GM18507 (cell line): ENCODE measurements at regions not wholly inside any gene's neighbourhood (a gene's known extent, or its start where the extent isn't known, plus 50 kb on each side); places are given as distances from the start of the nearest gene placed in this dataset.
"Not testable (repeated sequence)": the region's sequence is repeated elsewhere in the genome, so short reads cannot be mapped to it uniquely, and the experiment has no call there.

Source experiments
- DNase-seq: peaks from one replicate; pipeline ENCODE4 v3.0.0; 2011; ENCODE audit warnings: low read depth; ENCODE audit not compliant: insufficient read length; ENCODE audit errors: extremely low spot score
- FAIRE-seq: peaks from 2 replicates; lab custom pipeline; 2011; peaks lifted over from hg19 to GRCh38; lab: Jason Lieb, UNC

- FAIRE-seq (peak; percentile 39), DNase-seq (no peak)
These were observed 190.9 kb upstream of the ADGRL4 start for GRCh38 chr1:79197421-79197820.

DNA sequence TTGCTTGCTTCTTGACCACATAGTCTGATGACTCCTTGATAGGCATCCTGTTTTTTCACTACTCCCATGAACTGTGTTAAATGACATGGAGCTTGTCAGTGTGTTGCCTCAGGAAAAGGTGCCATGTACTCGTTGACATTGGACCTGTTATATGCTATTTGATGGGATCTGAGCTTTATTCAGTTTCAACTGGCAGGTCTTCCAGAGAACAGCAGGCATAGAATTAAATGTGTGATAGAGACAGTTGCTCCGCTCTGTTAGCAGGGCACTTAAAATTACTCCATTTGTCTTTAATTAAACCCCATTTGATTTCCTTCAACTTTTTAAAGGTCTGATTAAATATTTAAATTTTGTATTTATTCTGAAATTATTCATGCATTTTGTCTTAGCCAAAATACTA, 189.7 kb upstream of the ADGRL4 start:
- DNase-seq: no peak

DNA sequence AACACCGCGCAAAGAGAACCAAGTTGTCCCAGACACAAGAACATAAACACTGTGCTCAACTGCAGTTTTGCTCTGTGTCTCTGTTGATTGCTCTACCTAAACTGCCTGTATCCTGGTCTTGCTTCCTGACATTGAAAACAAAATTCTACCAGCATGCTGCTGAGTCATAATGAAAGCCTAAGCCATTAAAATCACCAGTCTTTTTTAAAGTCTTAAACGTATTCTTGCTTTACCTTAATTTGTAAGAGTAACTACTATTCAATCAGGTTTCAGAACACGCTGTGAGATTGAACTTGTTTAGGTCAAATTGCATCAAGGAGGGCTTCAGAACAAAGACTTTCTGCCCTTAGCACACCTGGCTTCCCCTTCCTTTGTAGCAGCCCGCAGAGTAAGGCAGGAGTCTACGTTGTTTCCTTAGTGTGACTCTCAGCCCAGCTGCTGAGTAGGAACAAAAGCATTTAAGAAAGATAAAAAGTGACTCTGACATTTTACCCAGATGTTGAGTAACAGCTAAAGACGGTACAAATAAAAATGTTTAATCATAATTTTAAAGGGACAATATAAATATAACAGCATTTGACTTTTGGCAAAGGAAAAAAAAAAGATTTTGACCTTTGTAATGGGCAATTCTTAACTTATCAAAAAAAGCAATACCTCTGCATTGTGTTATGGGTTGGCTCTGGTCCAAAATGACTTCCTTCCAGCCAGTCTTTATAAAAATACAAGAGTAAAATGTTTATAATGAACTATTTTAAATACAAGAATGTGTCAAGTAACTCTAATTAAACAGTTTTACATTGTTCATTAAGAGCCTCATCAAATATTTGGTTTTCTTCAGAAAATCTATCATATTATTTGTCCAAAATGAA, 186.9 kb upstream of the ADGRL4 start:
- DNase-seq (no peak), FAIRE-seq (peak; percentile 48)

More for the DNA sequence above, 189.7 kb upstream of the ADGRL4 start:
- FAIRE-seq: no peak

GRCh38 chr1:79190074-79190473, 183.5 kb upstream of the ADGRL4 start:
- peak; percentile 87 for FAIRE-seq
- DNase-seq: no peak

DNA sequence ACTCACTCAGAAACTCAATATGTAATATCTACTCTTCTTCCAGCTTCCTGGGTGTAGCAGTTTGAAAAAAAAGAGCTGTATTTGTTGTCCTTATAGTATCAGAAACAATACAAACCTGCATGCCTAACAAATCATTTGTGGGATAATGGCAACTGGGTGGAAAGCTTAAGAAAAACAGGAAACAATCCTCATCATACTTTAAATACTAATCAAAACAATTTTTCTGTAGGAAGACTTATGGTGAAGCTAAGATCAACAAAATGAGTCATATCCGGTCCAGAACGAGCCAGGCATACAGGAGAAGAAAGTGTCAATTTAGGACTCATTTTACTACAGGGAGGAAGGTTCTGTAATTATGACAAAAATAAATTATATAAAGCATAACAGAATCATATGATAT, 181.8 kb upstream of the ADGRL4 start:
- no peak for DNase-seq

GRCh38 chr1:79186260-79186659, 179.7 kb upstream of the ADGRL4 start:
- DNase-seq: no peak
- FAIRE-seq: no peak

More for the DNA sequence above, 181.8 kb upstream of the ADGRL4 start:
- peak; percentile 54 for FAIRE-seq

GRCh38 chr1:79177844-79178243, 171.3 kb upstream of the ADGRL4 start:
- DNase-seq (no peak), FAIRE-seq (no peak)

GRCh38 chr1:79161077-79161476, 154.5 kb upstream of the ADGRL4 start:
- FAIRE-seq: no peak

GRCh38 chr1:79155991-79156390, 149.5 kb upstream of the ADGRL4 start:
- DNase-seq (no peak), FAIRE-seq (no peak)

More at GRCh38 chr1:79161077-79161476, 154.5 kb upstream of the ADGRL4 start:
- no peak for DNase-seq

DNA sequence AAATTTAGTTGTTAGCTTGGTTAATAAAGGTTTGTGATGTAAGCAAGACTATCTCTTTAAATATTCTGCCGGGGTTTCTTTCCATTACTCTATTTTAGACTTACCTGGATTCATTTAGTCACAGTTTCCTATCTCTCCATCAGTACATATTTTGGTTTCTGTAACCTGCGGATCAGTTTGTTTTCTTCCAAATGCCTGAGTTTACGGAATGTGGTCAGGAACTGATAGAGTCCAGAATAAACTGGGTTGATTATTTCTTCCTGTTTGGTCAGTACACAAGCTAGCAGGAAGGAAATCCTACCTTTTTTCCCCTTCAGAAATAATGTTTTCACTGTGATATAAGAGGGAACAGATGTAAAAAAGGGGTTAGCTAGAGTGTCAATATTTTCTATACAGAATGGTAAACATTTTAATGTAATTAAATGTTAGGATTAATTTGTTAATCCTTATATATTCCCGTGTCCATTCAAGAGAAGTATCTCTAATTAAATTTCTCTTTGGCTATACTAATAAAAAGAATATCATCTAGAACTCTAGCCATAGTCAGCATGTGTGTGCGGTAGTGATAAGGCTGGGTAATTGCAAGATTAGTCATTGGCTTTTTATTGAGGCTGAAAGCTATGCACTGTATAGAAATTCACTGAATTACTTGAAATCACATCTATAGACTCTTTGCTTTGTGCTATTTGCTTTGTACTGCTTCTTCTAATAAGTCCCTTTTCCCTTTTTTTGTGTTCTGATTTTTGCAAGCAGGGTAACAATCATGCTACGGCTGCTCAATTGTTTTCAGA, 144.7 kb upstream of the ADGRL4 start:
- DNase-seq: no peak
- FAIRE-seq: no peak

DNA sequence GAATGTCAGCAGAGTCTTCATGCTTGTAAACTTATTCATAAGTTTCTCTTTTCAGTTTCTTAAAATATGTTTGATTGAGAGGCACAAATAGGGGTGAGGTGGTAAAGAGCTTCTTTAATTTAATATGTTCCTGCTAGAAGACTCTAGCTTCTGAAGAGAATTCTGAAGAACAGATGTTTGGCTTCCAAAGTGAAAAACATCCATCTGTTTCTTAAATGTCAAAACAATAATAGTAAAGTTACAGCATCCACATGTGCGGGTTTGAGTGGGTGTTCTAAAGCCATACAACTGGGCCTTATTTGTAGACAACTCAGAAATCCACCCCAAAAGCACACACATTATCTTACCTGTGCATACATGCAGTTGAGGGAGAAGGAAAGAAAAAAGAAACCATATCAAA, 144.0 kb upstream of the ADGRL4 start:
- no peak for FAIRE-seq
- no peak for DNase-seq

DNA sequence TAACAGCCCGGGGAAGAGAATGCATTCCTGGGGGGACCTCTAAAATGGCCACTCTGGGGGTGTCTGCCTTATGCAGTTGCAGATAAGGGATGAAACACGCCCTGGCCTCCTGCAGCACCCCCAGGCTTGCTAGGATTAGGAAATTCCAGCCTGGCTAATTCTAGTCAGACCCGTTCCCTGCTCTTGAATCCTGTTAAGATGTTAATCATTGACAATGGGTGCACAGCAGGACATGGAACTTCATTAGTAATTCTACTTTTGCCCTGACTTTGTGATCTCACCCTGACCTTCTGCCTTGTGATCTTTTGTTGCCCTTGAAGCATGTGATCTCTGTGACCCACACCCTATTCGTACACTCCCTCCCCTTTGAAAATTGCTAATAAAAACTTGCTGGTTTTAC, 131.7 kb upstream of the ADGRL4 start:
- not testable (repeated sequence) for FAIRE-seq, DNase-seq

- FAIRE-seq (no peak), DNase-seq (no peak)
These were observed 127.3 kb upstream of the ADGRL4 start for GRCh38 chr1:79133774-79134364.

GRCh38 chr1:79131626-79132025, 125.1 kb upstream of the ADGRL4 start:
- no peak for FAIRE-seq

DNA sequence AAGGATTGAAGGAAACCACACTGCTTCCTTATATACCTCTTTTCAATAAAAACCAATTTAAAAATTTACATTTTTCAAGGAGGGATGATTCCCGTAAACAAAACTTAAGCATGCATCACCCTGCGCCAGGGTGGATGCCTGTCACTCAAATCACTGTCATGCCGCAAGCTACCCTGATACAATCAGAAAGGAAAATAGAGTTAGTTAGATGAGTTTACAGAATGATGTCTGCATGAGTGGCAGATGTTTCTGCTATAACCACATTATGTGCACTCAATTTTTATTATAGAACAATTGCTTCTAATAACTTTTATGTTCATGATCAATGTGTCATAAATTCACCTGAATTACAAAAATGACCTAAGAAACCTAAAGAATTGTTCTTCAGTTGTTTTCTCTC, 123.4 kb upstream of the ADGRL4 start:
- DNase-seq (no peak), FAIRE-seq (no peak)

More at GRCh38 chr1:79131626-79132025, 125.1 kb upstream of the ADGRL4 start:
- no peak for DNase-seq

- FAIRE-seq: no peak
- no peak for DNase-seq
These were observed 122.2 kb upstream of the ADGRL4 start for GRCh38 chr1:79128722-79129121.

DNA sequence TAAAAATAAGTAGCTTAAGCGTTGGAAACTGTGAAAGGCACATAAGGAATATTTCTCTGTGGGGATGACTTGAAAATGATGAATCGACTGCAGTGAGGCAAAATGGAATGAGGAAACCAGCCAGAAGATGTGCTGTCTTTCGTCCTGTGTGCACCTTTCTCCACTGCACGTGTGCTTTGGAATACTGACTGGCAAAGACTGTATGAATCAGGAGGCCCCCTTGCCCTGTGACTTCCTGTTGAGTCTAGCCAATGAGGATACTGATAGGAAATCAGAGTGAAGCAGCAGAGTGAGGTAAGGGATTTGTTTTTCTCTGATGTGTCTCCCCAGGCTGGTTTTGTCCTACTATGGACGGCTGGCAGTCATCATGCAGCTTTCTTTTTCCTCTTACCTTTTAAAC, 118.2 kb upstream of the ADGRL4 start:
- no peak for DNase-seq
- FAIRE-seq: no peak

DNA sequence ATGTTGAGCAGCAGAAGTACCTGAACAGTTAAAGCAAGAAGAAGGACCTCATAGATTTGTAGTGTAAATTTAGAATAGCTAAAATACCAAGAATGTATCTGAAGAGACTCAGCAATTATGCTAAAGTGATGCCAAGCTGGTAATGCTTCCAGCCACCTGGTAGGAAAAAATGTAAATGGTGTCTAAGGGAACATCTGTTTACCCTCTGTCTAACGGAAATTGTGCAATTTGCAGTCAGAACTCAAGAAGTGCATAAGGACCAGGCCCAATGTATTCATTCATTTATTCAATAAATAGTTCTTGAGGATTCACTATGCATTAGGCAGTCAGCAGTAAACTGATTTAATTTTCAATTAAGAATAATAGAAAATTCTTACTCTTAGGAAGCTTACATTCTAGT, 116.0 kb upstream of the ADGRL4 start:
- no peak for FAIRE-seq

DNA sequence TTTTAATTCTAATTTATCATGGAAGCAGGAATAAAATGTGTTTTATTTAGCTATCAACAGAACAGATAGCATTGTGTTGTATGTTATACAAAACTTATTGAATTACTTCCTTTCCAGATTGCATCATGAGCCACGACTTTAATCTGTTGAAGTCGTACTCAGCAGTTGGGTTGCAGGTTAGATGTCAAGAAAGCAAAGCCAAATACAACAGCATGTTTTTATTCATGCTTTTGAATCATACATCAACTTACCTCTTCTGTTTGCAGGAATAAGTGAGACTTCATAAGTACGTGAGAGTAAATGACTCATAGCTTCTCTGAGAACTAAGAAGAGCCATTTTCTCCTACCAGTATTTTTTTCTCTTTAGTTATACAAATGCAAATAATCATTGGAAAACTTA, 110.8 kb upstream of the ADGRL4 start:
- FAIRE-seq (no peak), DNase-seq (no peak)

More for the DNA sequence above, 116.0 kb upstream of the ADGRL4 start:
- DNase-seq: no peak

GRCh38 chr1:79113836-79114235, 107.3 kb upstream of the ADGRL4 start:
- no peak for DNase-seq
- FAIRE-seq: no peak
